SU-DHL-6 (cell line): ENCODE measurements at regions not wholly inside any gene's neighbourhood (a gene's known extent, or its start where the extent isn't known, plus 50 kb on each side); places are given as distances from the start of the nearest gene placed in this dataset.

Experiments used
- H2AFZ ChIP-seq: fragments of 200-600 bp; sonication (generic); 2 replicates; pipeline ENCODE4 v1.6.1; 2014; ENCODE audit warnings: low read depth, mild to moderate bottlenecking, moderate library complexity, mixed read lengths, antibody characterized with exemption, low read length; ENCODE audit not compliant: severe bottlenecking
- H3F3A ChIP-seq: fragments of 200-600 bp; shearing (Covaris generic); 2 replicates; pipeline ENCODE4 v1.6.0; 2016; ENCODE audit warnings: antibody characterized with exemption, mild to moderate bottlenecking; ENCODE audit not compliant: insufficient read depth
- H3K27ac ChIP-seq: fragments of 200-600 bp; sonication (generic); 2 replicates; pipeline ENCODE4 v1.5.1; 2016; ENCODE audit warnings: low read depth, mild to moderate bottlenecking, low read length, moderate library complexity, mixed read lengths
- H3K27me3 ChIP-seq: fragments of 200-600 bp; sonication (generic), shearing (Covaris generic); 2 replicates; pipeline ENCODE4 v1.6.0; 2014; ENCODE audit warnings: mild to moderate bottlenecking, low read length
- H3K36me3 ChIP-seq: fragments of 200-600 bp; sonication (generic); 2 replicates; pipeline ENCODE4 v1.6.1; 2014; ENCODE audit warnings: mild to moderate bottlenecking, low read length, mixed read lengths
- H3K4me2 ChIP-seq: fragments of 300-600, 200-600 bp; shearing (Covaris generic), sonication (generic); 2 replicates; pipeline ENCODE4 v1.6.0; 2014; ENCODE audit warnings: low read length, low read depth, mild to moderate bottlenecking; ENCODE audit not compliant: poor library complexity, severe bottlenecking
- H3K4me3 ChIP-seq: fragments of 200-600 bp; sonication (generic); 2 replicates; pipeline ENCODE4 v1.5.1; 2014; ENCODE audit warnings: antibody characterized with exemption, low read length, mild to moderate bottlenecking, mixed read lengths; ENCODE audit not compliant: insufficient read depth, poor library complexity, severe bottlenecking
- H3K79me2 ChIP-seq: fragments of 200-600 bp; sonication (generic); 2 replicates; pipeline ENCODE4 v1.6.1; 2014; ENCODE audit warnings: mild to moderate bottlenecking, low read length, moderate library complexity; ENCODE audit not compliant: insufficient read depth
- H3K9ac ChIP-seq: fragments of 200-600 bp; sonication (generic); 2 replicates; pipeline ENCODE4 v1.7.0; 2014; ENCODE audit warnings: mild to moderate bottlenecking, low read length
- H3K9me2 ChIP-seq: fragments of 200-600 bp; sonication (generic); replicated peaks from 2 replicates; pipeline ENCODE4 v1.6.1; 2014; ENCODE audit warnings: low read length; ENCODE audit not compliant: insufficient read depth
- H3K9me3 ChIP-seq: fragments of 200-600 bp; sonication (generic); 2 replicates; pipeline ENCODE4 v1.6.1; 2014; ENCODE audit warnings: low read length, mixed read lengths; ENCODE audit not compliant: insufficient read depth
- H4K20me1 ChIP-seq: fragments of 200-600 bp; sonication (generic); 2 replicates; pipeline ENCODE4 v1.6.1; 2014; ENCODE audit warnings: low read depth, mild to moderate bottlenecking, antibody characterized with exemption, low read length, moderate library complexity, mixed read lengths
- EZH2phosphoT487 ChIP-seq: fragments of 200-600 bp; sonication (generic), shearing (Covaris generic); conservative IDR thresholded peaks from 2 replicates; pipeline ENCODE4 v1.6.1; 2018; ENCODE audit warnings: mild to moderate bottlenecking, antibody characterized with exemption, low read length, moderate library complexity, mixed read lengths
- TF ChIP-seq, protein P1 (sequence below): fragments of 200-600 bp; sonication (generic); IDR thresholded peaks from one replicate; pipeline ENCODE4 v1.5.1; 2017; ENCODE audit warnings: antibody characterized with exemption, mild to moderate bottlenecking, low read length, moderate library complexity; ENCODE audit not compliant: insufficient read depth, poor library complexity, severe bottlenecking

DNA sequence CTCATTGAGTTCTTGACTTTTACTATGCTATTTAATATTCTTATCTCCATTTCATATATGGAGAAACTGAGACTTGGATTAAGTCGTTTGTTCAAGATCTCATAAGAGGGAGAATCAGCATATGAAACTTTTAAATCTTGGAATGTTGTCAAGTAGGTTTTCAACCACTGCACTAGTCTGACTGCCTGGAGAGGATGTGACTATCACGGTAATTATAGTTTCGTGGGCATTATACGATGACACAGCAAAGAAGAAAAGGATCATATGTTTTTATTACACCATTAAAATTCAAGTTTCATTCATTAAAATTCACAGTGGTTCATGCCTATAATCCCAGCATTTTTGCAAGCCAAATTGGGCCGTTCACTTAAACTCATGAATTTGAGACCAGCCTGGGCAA, 555.2 kb downstream of the SLITRK1 start:
- Histone ChIP-seq H4K20me1 (no peaks in the 10 kb centered on the region), H3K9me2 (no peaks in the 10 kb centered on the region; the same call in 1 of the 2 replicates)
- TF ChIP-seq EZH2phosphoT487, result no peak
- TF ChIP-seq, protein P1, sequence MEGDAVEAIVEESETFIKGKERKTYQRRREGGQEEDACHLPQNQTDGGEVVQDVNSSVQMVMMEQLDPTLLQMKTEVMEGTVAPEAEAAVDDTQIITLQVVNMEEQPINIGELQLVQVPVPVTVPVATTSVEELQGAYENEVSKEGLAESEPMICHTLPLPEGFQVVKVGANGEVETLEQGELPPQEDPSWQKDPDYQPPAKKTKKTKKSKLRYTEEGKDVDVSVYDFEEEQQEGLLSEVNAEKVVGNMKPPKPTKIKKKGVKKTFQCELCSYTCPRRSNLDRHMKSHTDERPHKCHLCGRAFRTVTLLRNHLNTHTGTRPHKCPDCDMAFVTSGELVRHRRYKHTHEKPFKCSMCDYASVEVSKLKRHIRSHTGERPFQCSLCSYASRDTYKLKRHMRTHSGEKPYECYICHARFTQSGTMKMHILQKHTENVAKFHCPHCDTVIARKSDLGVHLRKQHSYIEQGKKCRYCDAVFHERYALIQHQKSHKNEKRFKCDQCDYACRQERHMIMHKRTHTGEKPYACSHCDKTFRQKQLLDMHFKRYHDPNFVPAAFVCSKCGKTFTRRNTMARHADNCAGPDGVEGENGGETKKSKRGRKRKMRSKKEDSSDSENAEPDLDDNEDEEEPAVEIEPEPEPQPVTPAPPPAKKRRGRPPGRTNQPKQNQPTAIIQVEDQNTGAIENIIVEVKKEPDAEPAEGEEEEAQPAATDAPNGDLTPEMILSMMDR, result no peak

DNA sequence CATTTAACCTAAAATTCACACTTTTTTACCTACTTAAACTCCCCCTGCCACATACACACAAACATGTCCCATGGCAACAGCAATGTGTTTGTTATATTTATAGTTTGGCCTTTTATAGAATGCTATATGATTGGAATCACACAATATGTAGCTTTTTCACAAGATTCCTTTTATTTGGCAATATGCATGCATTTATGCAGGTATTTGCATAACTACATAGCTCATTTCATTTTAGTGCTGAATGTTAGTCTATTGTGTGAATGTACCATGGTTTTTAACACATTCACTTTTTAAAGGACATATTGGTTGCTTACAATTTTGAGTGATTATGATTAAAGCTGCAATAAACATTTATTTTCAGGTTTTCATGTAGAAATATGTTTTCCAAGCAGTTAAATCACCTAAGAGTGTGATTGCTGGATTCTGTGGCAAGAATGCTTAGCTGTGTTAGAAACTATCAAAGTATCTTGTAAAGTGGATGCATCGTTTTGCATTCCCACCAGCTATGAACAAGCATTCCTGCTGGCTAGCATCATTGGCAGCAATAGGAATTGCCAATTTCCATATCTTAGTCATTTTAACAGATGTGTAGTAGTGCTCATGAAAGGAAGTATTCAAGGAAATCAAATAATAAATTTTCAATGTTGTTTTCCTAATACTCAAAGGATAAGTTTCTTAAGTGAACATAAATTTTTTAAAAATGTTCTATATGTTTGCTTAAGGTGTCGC, 557.0 kb downstream of the SLITRK1 start:
- TF ChIP-seq, protein P1, result no peak
- no peak for TF ChIP-seq EZH2phosphoT487
- Histone ChIP-seq H4K20me1 (no peaks in the 10 kb centered on the region), H3K36me3 (no peaks in the 10 kb centered on the region), H3K9me2 (no peaks in the 10 kb centered on the region; the same call in 1 of the 2 replicates), H3K27ac (no peak overlapping the region), H2AFZ (no peak overlapping the region), H3K9ac (no peak overlapping the region), H3K27me3 (no peaks in the 10 kb centered on the region), H3K4me3 (no peak overlapping the region), H3K79me2 (no peaks in the 10 kb centered on the region), H3K9me3 (no peaks in the 10 kb centered on the region; the same call in 1 of the 2 replicates), H3K4me2 (no peak overlapping the region), H3F3A (no peaks in the 10 kb centered on the region)

More for the DNA sequence above, 555.2 kb downstream of the SLITRK1 start:
- Histone ChIP-seq H2AFZ (no peak overlapping the region), H3K27ac (no peak overlapping the region), H3K4me3 (no peak overlapping the region), H3K79me2 (no peaks in the 10 kb centered on the region), H3K9ac (no peak overlapping the region), H3F3A (no peaks in the 10 kb centered on the region), H3K9me3 (no peaks in the 10 kb centered on the region; the same call in 1 of the 2 replicates), H3K4me2 (no peak overlapping the region), H3K36me3 (no peaks in the 10 kb centered on the region), H3K27me3 (no peaks in the 10 kb centered on the region)

DNA sequence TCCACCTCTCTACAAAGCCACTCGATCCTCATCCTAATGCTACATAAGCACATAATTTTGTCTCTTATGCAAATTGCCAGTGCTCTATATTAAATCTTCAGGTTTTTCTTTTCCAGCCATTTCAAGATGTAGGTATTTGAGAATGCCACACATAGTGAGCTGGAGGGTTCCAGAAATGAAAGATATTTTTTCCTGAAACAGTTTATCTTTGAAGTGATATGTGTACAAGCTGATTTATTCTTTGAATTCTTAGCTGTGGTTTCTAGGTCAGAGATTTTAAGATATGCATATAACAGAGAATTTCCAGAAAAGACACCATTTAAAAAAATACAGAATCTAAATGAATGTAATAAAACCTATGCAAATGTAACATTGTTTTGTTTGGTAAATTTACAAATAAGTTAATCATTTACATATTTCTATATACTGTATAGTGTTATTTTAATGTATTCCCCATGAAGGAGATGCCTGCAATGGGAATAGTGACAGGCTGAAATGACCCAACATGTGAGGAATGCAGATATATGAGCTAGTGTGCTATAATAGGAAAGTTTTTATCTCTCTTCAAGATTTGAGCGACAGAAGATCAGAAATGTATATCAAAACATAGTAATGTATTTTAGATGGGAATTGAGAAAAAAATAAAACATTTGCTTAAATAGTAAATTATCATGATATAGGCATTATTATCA, 570.2 kb downstream of the SLITRK1 start:
- H3F3A ChIP-seq, result no peaks in the 10 kb centered on the region
- no peaks in the 10 kb centered on the region for H3K27me3 ChIP-seq
- no peaks in the 10 kb centered on the region for H3K9me3 ChIP-seq
- no peak overlapping the region for H3K4me2 ChIP-seq
- H3K79me2 ChIP-seq, result no peaks in the 10 kb centered on the region
- TF ChIP-seq, protein P1, result no peak
- TF ChIP-seq EZH2phosphoT487, result no peak
- no peaks in the 10 kb centered on the region for H4K20me1 ChIP-seq
- no peak overlapping the region for H3K27ac ChIP-seq
- H3K4me3 ChIP-seq, result no peak overlapping the region
- no peak overlapping the region for H3K9ac ChIP-seq
- H2AFZ ChIP-seq, result no peak overlapping the region
- H3K36me3 ChIP-seq, result no peaks in the 10 kb centered on the region
- no peaks in the 10 kb centered on the region for H3K9me2 ChIP-seq
